Stomach (tissue), 4 donors: ENCODE measurements at regions not wholly inside any gene's neighbourhood (a gene's known extent, or its start where the extent isn't known, plus 50 kb on each side); places are given as distances from the start of the nearest gene placed in this dataset.

ENCODE experiments used
- POLR2A ChIP-seq, 4 donors: fragments of 450-650 bp; IDR thresholded peaks; one replicate each; pipeline ENCODE4 v1.6.1; 2016; ENCODE audit warnings: antibody characterized with exemption in 4 of 4, control low read depth in 2 of 4, mild to moderate bottlenecking in 1 of 4, moderate library complexity in 1 of 4
- POLR2AphosphoS5 ChIP-seq, 3 donors: sonication (generic); formaldehyde crosslinking; IDR thresholded peaks; one replicate each; pipeline ENCODE4 v1.6.1; 2016; ENCODE audit warnings: antibody characterized with exemption in 3 of 3
- TF ChIP-seq, protein P1 (sequence below), 7 experiments: fragments of 450-650 bp in 4 of 7; fragments of 200-600 bp in 3 of 7; sonication (generic) in 3 of 7; IDR thresholded peaks; one replicate each; pipeline ENCODE4 v1.5.1; 2016 to 2019; ENCODE audit warnings: antibody characterized with exemption in 7 of 7, control low read depth in 2 of 7, mild to moderate bottlenecking in 1 of 7

GRCh38 chr10:125495386-125495785 is 187.6 kb downstream of the TEX36 start:
- no peak for TF ChIP-seq POLR2A (IDR thresholded peaks at IDR 0.05)
- TF ChIP-seq, protein P1, sequence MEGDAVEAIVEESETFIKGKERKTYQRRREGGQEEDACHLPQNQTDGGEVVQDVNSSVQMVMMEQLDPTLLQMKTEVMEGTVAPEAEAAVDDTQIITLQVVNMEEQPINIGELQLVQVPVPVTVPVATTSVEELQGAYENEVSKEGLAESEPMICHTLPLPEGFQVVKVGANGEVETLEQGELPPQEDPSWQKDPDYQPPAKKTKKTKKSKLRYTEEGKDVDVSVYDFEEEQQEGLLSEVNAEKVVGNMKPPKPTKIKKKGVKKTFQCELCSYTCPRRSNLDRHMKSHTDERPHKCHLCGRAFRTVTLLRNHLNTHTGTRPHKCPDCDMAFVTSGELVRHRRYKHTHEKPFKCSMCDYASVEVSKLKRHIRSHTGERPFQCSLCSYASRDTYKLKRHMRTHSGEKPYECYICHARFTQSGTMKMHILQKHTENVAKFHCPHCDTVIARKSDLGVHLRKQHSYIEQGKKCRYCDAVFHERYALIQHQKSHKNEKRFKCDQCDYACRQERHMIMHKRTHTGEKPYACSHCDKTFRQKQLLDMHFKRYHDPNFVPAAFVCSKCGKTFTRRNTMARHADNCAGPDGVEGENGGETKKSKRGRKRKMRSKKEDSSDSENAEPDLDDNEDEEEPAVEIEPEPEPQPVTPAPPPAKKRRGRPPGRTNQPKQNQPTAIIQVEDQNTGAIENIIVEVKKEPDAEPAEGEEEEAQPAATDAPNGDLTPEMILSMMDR (IDR thresholded peaks at IDR 0.05) = no peak
- no peak for TF ChIP-seq POLR2AphosphoS5 (IDR thresholded peaks at IDR 0.05)
